ENCODE measurements at regions not wholly inside any gene's neighbourhood (a gene's known extent, or its start where the extent isn't known, plus 50 kb on each side); places are given as distances from the start of the nearest gene placed in this dataset.

DNA sequence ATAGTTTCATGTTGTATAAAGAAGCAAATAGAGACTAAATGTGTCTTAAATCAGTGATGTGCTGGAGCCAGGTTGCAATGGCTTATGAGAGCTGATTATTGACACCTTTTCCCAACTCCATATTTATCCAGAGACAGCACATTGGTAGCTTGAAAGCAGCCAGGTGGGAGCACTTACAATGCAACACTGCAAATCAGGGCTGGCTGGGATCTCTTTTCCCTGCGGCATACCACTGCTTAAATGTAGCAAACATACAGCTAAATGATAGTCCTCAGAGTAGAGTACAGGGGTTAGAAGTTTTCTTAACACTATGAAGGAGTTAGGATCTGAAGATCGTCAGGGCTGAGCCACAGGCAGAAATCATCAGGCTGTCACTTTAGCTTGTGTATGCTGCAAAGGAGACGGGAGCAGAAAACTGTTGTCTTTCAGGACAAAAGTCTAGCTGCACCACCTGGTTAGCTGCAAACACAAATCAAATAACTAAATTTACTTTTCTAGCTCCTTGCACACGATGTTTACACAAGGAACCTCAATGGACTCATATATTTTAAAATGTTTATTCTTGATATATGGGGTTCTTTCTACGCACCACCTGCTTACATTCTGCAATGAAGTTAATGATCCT lies 527.3 kb downstream of the TLL1 start:
- TF ChIP-seq, protein P1, sequence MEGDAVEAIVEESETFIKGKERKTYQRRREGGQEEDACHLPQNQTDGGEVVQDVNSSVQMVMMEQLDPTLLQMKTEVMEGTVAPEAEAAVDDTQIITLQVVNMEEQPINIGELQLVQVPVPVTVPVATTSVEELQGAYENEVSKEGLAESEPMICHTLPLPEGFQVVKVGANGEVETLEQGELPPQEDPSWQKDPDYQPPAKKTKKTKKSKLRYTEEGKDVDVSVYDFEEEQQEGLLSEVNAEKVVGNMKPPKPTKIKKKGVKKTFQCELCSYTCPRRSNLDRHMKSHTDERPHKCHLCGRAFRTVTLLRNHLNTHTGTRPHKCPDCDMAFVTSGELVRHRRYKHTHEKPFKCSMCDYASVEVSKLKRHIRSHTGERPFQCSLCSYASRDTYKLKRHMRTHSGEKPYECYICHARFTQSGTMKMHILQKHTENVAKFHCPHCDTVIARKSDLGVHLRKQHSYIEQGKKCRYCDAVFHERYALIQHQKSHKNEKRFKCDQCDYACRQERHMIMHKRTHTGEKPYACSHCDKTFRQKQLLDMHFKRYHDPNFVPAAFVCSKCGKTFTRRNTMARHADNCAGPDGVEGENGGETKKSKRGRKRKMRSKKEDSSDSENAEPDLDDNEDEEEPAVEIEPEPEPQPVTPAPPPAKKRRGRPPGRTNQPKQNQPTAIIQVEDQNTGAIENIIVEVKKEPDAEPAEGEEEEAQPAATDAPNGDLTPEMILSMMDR (IDR thresholded peaks at IDR 0.05) = no peak
- TF ChIP-seq EP300 (IDR thresholded peaks at IDR 0.05) = no peak

Measured in esophagus muscularis mucosa (tissue), 3 donors.